ENCODE measurements at regions not wholly inside any gene's neighbourhood (a gene's known extent, or its start where the extent isn't known, plus 50 kb on each side); places are given as distances from the start of the nearest gene placed in this dataset.

GRCh38 chr14:71212093-71212492 is 304.8 kb downstream of the PCNX1 start:
- BruUV-seq (replicated peaks): no TSS peak
- Histone ChIP-seq H3K9me1 (replicated peaks; ENCODE audit: control insufficient read depth, extremely low read depth, insufficient read depth, low read length) (no peaks in the 10 kb centered on the region), H3K9me3 (replicated peaks; ENCODE audit: control insufficient read depth, insufficient read depth, low read length) (no peaks in the 10 kb centered on the region), H3K79me2 (ENCODE audit: control insufficient read depth, insufficient read depth, low read length) (no peaks in the 10 kb centered on the region), H3K9ac (replicated peaks; ENCODE audit: extremely low read depth, insufficient read depth, low read length) (no peak overlapping the region), H3K27ac (ENCODE audit: insufficient read depth, low read depth, low read length) (no peak overlapping the region), H4K20me1 (replicated peaks; ENCODE audit: control insufficient read depth, extremely low read depth, insufficient read depth, low read length) (no peaks in the 10 kb centered on the region), H3K4me2 (ENCODE audit: insufficient read depth, low read length) (no peak overlapping the region), H3K36me3 (ENCODE audit: control insufficient read depth in 2 of 2, extremely low read depth in 1 of 2, insufficient read depth in 2 of 2, low read length in 2 of 2) (no peaks in the 10 kb centered on the region), H3K4me3 (replicated peaks in 1 of 3; ENCODE audit: insufficient read depth in 1 of 3, low read depth in 1 of 3, low read length in 3 of 3) (no peak overlapping the region), H3K4me1 (ENCODE audit: control insufficient read depth, extremely low read depth, insufficient read depth, low read length) (no peaks in the 10 kb centered on the region), H2AFZ (ENCODE audit: low read depth, low read length) (no peak overlapping the region), H3K27me3 (ENCODE audit: control insufficient read depth in 2 of 2, insufficient read depth in 2 of 2, low read length in 2 of 2) (peaks cover 0 to 2% of the 10 kb centered on the region in 2 experiments)
- FAIRE-seq (no peak), DNase-seq (ENCODE audit: low read depth, low spot score) (no peak)
- POLR2A ChIA-PET: no interaction called here
- intact Hi-C loops (cut with micrococcal nuclease) (no loop called here), dilution Hi-C loops (cut with MboI; ENCODE audit: extremely low pct_ligation_motif_present, low sequenced_read_pairs) (no loop called here)
- TF ChIP-seq MYC (IDR thresholded peaks at IDR 0.05; ENCODE audit: low read depth, low read length) (no peak), MAX (IDR thresholded peaks at IDR 0.05; ENCODE audit: insufficient read depth, insufficient read length) (no peak), JUN (IDR thresholded peaks at IDR 0.05; ENCODE audit: borderline replicate concordance, insufficient read depth, insufficient read length, low read depth) (no peak), POLR2A (IDR thresholded peaks at IDR 0.05; ENCODE audit: low read depth, low read length) (no peak), CTCF (IDR thresholded peaks at IDR 0.05; ENCODE audit: extremely low read depth in 1 of 2, insufficient read depth in 1 of 2, low read depth in 1 of 2, low read length in 2 of 2) (no peak), EZH2 (IDR thresholded peaks at IDR 0.05; ENCODE audit: borderline replicate concordance, low read depth, low read length, severe bottlenecking) (no peak), POLR2AphosphoS5 (IDR thresholded peaks at IDR 0.05; ENCODE audit: insufficient read depth, low read depth, low read length) (no peak), GATA2 (IDR thresholded peaks at IDR 0.05; ENCODE audit: insufficient read depth, insufficient read length, low read depth, low read length) (no peak), FOS (IDR thresholded peaks at IDR 0.05; ENCODE audit: borderline replicate concordance, insufficient read depth, low read length) (no peak)
- CTCF ChIA-PET: interaction anchor here (1.0 kb wide), 1 partner anchor 14 kb away, joined by 3 read pairs; no protein-coding TSS in a partner anchor
